ENCODE measurements at regions not wholly inside any gene's neighbourhood (a gene's known extent, or its start where the extent isn't known, plus 50 kb on each side); places are given as distances from the start of the nearest gene placed in this dataset.
"Not testable (repeated sequence)": the region's sequence is repeated elsewhere in the genome, so short reads cannot be mapped to it uniquely, and the experiment has no call there.

GRCh38 chr22:23448499-23449288, 131.4 kb downstream of the IGLL1 start:
- not testable (repeated sequence) for H3K4me2 ChIP-seq (ENCODE audit: insufficient read depth, insufficient read length, low read length); H3K4ac ChIP-seq (ENCODE audit: low read depth, low read length); H3K4me1 Mint-ChIP-seq; H2BK20ac ChIP-seq (ENCODE audit: low read depth, low read length, poor library complexity, severe bottlenecking); H2BK15ac ChIP-seq (ENCODE audit: low read depth, low read length); H3K79me2 ChIP-seq (ENCODE audit: insufficient read depth, low read length); H2AFZ ChIP-seq (ENCODE audit: low read length); H3K27ac Mint-ChIP-seq; H2BK5ac ChIP-seq (ENCODE audit: insufficient read length, low read length); H3K14ac ChIP-seq (ENCODE audit: insufficient read depth, low read length); H3K9me3 ChIP-seq (ENCODE audit: control insufficient read depth, low read depth, low read length); H3K4me3 Mint-ChIP-seq; H3K23ac ChIP-seq (ENCODE audit: insufficient read length, low read depth, low read length); H4K91ac ChIP-seq (ENCODE audit: insufficient read length, low read depth, low read length); H4K8ac ChIP-seq (replicated peaks; ENCODE audit: insufficient read length, low read depth, low read length); H3K18ac ChIP-seq (ENCODE audit: insufficient read length, low read depth, low read length); H3K27me3 ChIP-seq (ENCODE audit: insufficient read depth, low read length); H2BK12ac ChIP-seq (ENCODE audit: insufficient read length, low read depth, low read length); DNase-seq; H3K27ac ChIP-seq (ENCODE audit: insufficient read length, low read depth, low read length); H2BK120ac ChIP-seq (ENCODE audit: low read depth, low read length, poor library complexity, severe bottlenecking); H3K23me2 ChIP-seq (ENCODE audit: insufficient read length, low read depth, low read length, poor library complexity, severe bottlenecking); H3K4me1 ChIP-seq (ENCODE audit: insufficient read depth, low read length); H3K79me1 ChIP-seq (ENCODE audit: insufficient read depth, low read depth, low read length, poor library complexity, severe bottlenecking); H3T11ph ChIP-seq (ENCODE audit: low read length); H4K20me1 ChIP-seq (ENCODE audit: control insufficient read depth, insufficient read depth, insufficient read length); H3K56ac ChIP-seq (ENCODE audit: insufficient read length, low read depth, low read length); H3K9ac ChIP-seq (ENCODE audit: extremely low read depth, insufficient read length, low read length); H2AK5ac ChIP-seq (ENCODE audit: insufficient read length, low read length); H4K5ac ChIP-seq (ENCODE audit: insufficient read length, low read depth, low read length)
- H3K27me3 Mint-ChIP-seq (ENCODE audit: low read depth) = peaks cover 41% of the 10 kb centered on the region
- H3K36me3 Mint-ChIP-seq (ENCODE audit: insufficient read depth in 1 of 3, low read depth in 3 of 3) = peaks cover 5 to 10% (median 5%) of the 10 kb centered on the region in 3 experiments
- WGBS (ENCODE audit: extremely low coverage, insufficient read length, low lambda C conversion rate) = no CpG with 5 or more reads among the region's 31 CpGs
- H3K9me3 Mint-ChIP-seq = peaks cover 17 to 19% of the 10 kb centered on the region in 2 experiments

All from H9 (cell line).